ENCODE measurements at regions not wholly inside any gene's neighbourhood (a gene's known extent, or its start where the extent isn't known, plus 50 kb on each side); places are given as distances from the start of the nearest gene placed in this dataset.

- Mint-ChIP-seq H3K9me3 (peaks cover 6% of the 10 kb centered on the region), H3K27ac (no peak overlapping the region), H3K27me3 (peaks cover 5% of the 10 kb centered on the region), H3K36me3 (ENCODE audit: low read depth) (no peaks in the 10 kb centered on the region), H3K4me3 (no peak overlapping the region), H3K4me1 (ENCODE audit: low read depth) (peaks cover 8% of the 10 kb centered on the region)
- no peak for TF ChIP-seq CTCF (IDR thresholded peaks at IDR 0.05)
- ATAC-seq (no peak), DNase-seq (no peak)
- intact Hi-C loops (cut with micrococcal nuclease): no loop called here
- ChIA-PET POLR2A (no interaction called here), CTCF (no interaction called here)
Measured at GRCh38 chr5:82525626-82526025, 247.5 kb upstream of the RPS23 start.

- Mint-ChIP-seq H3K4me1 (ENCODE audit: low read depth) (peaks cover 8% of the 10 kb centered on the region), H3K36me3 (ENCODE audit: low read depth) (no peaks in the 10 kb centered on the region), H3K9me3 (peaks cover 6% of the 10 kb centered on the region), H3K27ac (no peak overlapping the region), H3K27me3 (peaks cover 2% of the 10 kb centered on the region), H3K4me3 (no peak overlapping the region)
- intact Hi-C loops (cut with micrococcal nuclease): no loop called here
- DNase-seq: no peak
- CTCF ChIA-PET: interaction anchor here (1.1 to 1.3 kb wide), 2 partner anchors 53 to 172 kb away, joined by 3 read pairs; no protein-coding TSS in a partner anchor
- ATAC-seq: no peak
- POLR2A ChIA-PET: no interaction called here
- no peak for TF ChIP-seq CTCF (IDR thresholded peaks at IDR 0.05)
Measured at GRCh38 chr5:82523633-82524032, 245.5 kb upstream of the RPS23 start.

GRCh38 chr5:82522897-82523296 is 244.7 kb upstream of the RPS23 start:
- TF ChIP-seq CTCF (IDR thresholded peaks at IDR 0.05): no peak
- peaks cover 4% of the 10 kb centered on the region for H3K9me3 Mint-ChIP-seq
- H3K4me3 Mint-ChIP-seq: no peak overlapping the region
- DNase-seq (no peak), ATAC-seq (no peak)
- intact Hi-C loops (cut with micrococcal nuclease): no loop called here
- peaks cover 2% of the 10 kb centered on the region for H3K27me3 Mint-ChIP-seq
- H3K27ac Mint-ChIP-seq: no peak overlapping the region
- peaks cover 8% of the 10 kb centered on the region for H3K4me1 Mint-ChIP-seq (ENCODE audit: low read depth)
- ChIA-PET POLR2A (no interaction called here), CTCF (interaction anchor here (0.9 to 1.1 kb wide), 2 partner anchors 24 to 171 kb away, joined by 3 to 4 read pairs; no protein-coding TSS in a partner anchor)
- no peaks in the 10 kb centered on the region for H3K36me3 Mint-ChIP-seq (ENCODE audit: low read depth)

- ChIA-PET POLR2A (no interaction called here), CTCF (no interaction called here)
- Mint-ChIP-seq H3K4me1 (ENCODE audit: low read depth) (peaks cover 5% of the 10 kb centered on the region), H3K9me3 (no peaks in the 10 kb centered on the region), H3K27me3 (peaks cover 2% of the 10 kb centered on the region), H3K4me3 (no peak overlapping the region), H3K36me3 (ENCODE audit: low read depth) (no peaks in the 10 kb centered on the region), H3K27ac (no peak overlapping the region)
- ATAC-seq (no peak), DNase-seq (no peak)
- intact Hi-C loops (cut with micrococcal nuclease): no loop called here
- TF ChIP-seq CTCF (IDR thresholded peaks at IDR 0.05): no peak
Measured at GRCh38 chr5:82521431-82522051, 243.4 kb upstream of the RPS23 start.

GRCh38 chr5:82519558-82519957 is 241.4 kb upstream of the RPS23 start:
- ChIA-PET POLR2A (no interaction called here), CTCF (interaction anchor here (1.1 kb wide), 1 partner anchor 35 kb away, joined by 3 read pairs; no protein-coding TSS in a partner anchor)
- TF ChIP-seq CTCF (IDR thresholded peaks at IDR 0.05): no peak
- Mint-ChIP-seq H3K27me3 (peaks cover 2% of the 10 kb centered on the region), H3K4me1 (ENCODE audit: low read depth) (no peaks in the 10 kb centered on the region), H3K36me3 (ENCODE audit: low read depth) (no peaks in the 10 kb centered on the region), H3K4me3 (no peak overlapping the region), H3K27ac (no peak overlapping the region), H3K9me3 (no peaks in the 10 kb centered on the region)
- ATAC-seq (no peak), DNase-seq (no peak)
- intact Hi-C loops (cut with micrococcal nuclease): no loop called here
